Endothelial cell of umbilical vein (primary cell): ENCODE measurements at regions not wholly inside any gene's neighbourhood (a gene's known extent, or its start where the extent isn't known, plus 50 kb on each side); places are given as distances from the start of the nearest gene placed in this dataset.

Experiments
- EZH2 ChIP-seq: IDR thresholded peaks from 2 replicates; pipeline ENCODE4 v1.6.1; 2012; ENCODE audit warnings: borderline replicate concordance, low read depth, mild to moderate bottlenecking, moderate library complexity, low read length, inconsistent platforms; ENCODE audit not compliant: severe bottlenecking
- TF ChIP-seq, protein P1 (sequence below): IDR thresholded peaks from 2 replicates; pipeline ENCODE4 v1.6.1; 2011; ENCODE audit not compliant: insufficient read depth, insufficient read length
- TF ChIP-seq, protein P2 (sequence below), 2 donors: IDR thresholded peaks; 1 replicate in 1 of 2; 2 replicates in 1 of 2; pipeline ENCODE4 v1.5.1; 2011; ENCODE audit warnings: low read length in 2 of 2, mild to moderate bottlenecking in 2 of 2, moderate library complexity in 2 of 2, control low read depth in 1 of 2, inconsistent platforms in 1 of 2, low read depth in 1 of 2; ENCODE audit not compliant: insufficient read depth in 1 of 2; ENCODE audit errors: extremely low read depth in 1 of 2

DNA sequence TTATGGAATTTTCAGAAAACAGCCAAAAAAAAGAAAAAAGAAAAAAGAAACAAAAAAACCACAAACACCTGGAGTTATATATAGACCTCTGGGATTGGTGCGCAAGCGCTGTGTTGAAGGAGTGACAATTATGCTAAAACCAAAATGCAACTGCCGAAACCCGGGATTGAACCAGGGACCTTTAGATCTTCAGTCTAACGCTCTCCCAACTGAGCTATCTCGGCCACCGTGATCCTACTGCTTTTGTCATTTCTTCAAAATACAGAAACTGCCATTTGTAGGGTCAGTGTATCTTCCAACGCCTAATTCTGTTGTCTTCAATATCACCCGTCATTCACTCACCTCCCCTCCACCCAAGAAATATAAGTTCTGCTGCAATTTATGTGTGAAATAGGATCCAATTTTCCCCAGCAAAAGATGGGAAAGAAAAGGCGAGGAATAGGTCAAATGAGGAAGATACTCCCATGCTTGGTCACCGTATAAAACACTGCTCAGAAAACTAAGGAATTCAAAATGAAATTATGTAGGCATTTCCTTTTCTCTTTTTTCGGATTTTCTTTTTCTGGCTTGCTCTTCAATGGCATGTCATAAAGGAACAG is 116.0 kb downstream of the TRIM27 start:
- TF ChIP-seq EZH2: no peak
- TF ChIP-seq, protein P1, sequence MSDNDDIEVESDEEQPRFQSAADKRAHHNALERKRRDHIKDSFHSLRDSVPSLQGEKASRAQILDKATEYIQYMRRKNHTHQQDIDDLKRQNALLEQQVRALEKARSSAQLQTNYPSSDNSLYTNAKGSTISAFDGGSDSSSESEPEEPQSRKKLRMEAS: no peak
- TF ChIP-seq, protein P2, sequence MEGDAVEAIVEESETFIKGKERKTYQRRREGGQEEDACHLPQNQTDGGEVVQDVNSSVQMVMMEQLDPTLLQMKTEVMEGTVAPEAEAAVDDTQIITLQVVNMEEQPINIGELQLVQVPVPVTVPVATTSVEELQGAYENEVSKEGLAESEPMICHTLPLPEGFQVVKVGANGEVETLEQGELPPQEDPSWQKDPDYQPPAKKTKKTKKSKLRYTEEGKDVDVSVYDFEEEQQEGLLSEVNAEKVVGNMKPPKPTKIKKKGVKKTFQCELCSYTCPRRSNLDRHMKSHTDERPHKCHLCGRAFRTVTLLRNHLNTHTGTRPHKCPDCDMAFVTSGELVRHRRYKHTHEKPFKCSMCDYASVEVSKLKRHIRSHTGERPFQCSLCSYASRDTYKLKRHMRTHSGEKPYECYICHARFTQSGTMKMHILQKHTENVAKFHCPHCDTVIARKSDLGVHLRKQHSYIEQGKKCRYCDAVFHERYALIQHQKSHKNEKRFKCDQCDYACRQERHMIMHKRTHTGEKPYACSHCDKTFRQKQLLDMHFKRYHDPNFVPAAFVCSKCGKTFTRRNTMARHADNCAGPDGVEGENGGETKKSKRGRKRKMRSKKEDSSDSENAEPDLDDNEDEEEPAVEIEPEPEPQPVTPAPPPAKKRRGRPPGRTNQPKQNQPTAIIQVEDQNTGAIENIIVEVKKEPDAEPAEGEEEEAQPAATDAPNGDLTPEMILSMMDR (IDR thresholded peaks at IDR 0.05; ENCODE audit: extremely low read depth in 1 of 2, insufficient read depth in 1 of 2, low read depth in 1 of 2, low read length in 2 of 2): no peak
